HEK293T (cell line): ENCODE measurements at regions not wholly inside any gene's neighbourhood (a gene's known extent, or its start where the extent isn't known, plus 50 kb on each side); places are given as distances from the start of the nearest gene placed in this dataset.

Source experiments
- ARNT ChIP-seq: fragments of 450-650 bp; IDR thresholded peaks from 2 replicates; pipeline ENCODE4 v1.6.1; 2017; ENCODE audit warnings: mild to moderate bottlenecking
- BHLHE40 ChIP-seq: fragments of 450-650 bp; IDR thresholded peaks from 2 replicates; pipeline ENCODE4 v1.6.1; 2016; ENCODE audit warnings: mild to moderate bottlenecking, moderate library complexity, borderline replicate concordance
- FOXM1 ChIP-seq: fragments of 450-650 bp; IDR thresholded peaks from 2 replicates; pipeline ENCODE4 v1.6.1; 2017; ENCODE audit warnings: mild to moderate bottlenecking, borderline replicate concordance
- L3MBTL2 ChIP-seq: fragments of 450-650 bp; conservative IDR thresholded peaks from 2 replicates; pipeline ENCODE4 v1.6.1; 2016; ENCODE audit warnings: mild to moderate bottlenecking
- SP1 ChIP-seq: fragments of 450-650 bp; IDR thresholded peaks from 2 replicates; pipeline ENCODE4 v1.6.1; 2017
- SUZ12 ChIP-seq: fragments of 450-650 bp; IDR thresholded peaks from 2 replicates; pipeline ENCODE4 v1.6.1; 2016; ENCODE audit warnings: mild to moderate bottlenecking

DNA sequence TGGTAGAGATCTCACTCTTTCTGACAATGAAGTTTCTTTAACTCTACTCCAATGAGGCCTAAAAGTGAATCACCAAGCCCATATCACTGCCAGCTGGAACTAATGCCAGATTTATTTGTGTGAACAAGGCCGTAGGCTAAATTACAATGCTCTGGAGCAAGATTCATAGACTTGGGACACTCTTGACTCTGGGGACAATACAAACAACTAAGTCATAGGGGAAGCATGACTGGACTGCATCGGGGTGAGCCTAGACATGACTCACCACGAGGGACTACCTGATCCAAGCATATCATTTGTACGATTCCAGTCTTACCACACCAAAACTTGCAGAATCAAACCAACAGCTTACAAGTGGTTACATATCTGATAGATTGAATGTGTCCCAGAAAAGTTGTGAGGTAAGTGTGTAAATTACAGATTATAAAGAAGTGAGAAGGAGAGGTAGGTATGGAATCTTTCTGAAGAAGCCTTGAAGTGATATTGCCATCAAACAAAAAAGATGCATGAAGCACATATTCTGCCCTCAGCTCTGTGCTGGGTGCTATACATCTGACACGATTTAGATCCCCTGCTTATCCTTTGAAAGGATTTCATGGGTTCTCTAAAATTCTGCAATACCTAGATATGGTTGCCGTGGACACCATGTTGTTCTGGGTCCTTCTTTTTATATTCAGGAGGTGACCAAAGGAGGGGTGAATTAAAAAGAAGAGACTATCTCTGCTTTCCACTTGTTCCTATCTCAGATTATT, 199.3 kb upstream of the PDE4D start:
- TF ChIP-seq BHLHE40 (no peak), SP1 (no peak), FOXM1 (no peak), L3MBTL2 (no peak), SUZ12 (no peak), ARNT (no peak)
